DMS53 (cell line): ENCODE measurements at regions not wholly inside any gene's neighbourhood (a gene's known extent, or its start where the extent isn't known, plus 50 kb on each side); places are given as distances from the start of the nearest gene placed in this dataset.

ENCODE experiments used
- DNase-seq: peaks from one replicate; lab custom pipeline; 2025; lab: John Stamatoyannopoulos, UW

GRCh38 chr6:91523511-91523910, 936.6 kb upstream of the MAP3K7 start:
- no peak for DNase-seq

GRCh38 chr6:91521999-91522398, 935.1 kb upstream of the MAP3K7 start:
- DNase-seq = no peak

- no peak for DNase-seq
Observed at GRCh38 chr6:91509711-91510110, 922.8 kb upstream of the MAP3K7 start.

GRCh38 chr6:91509039-91509438, 922.2 kb upstream of the MAP3K7 start:
- DNase-seq = no peak

GRCh38 chr6:91506509-91506908, 919.6 kb upstream of the MAP3K7 start:
- DNase-seq = peak; percentile 22

- no peak for DNase-seq
Observed at GRCh38 chr6:91505199-91505598, 918.3 kb upstream of the MAP3K7 start.

GRCh38 chr6:91501930-91502329, 915.1 kb upstream of the MAP3K7 start:
- DNase-seq = no peak

GRCh38 chr6:91500689-91501303, 913.9 kb upstream of the MAP3K7 start:
- DNase-seq = no peak

- no peak for DNase-seq
Observed at GRCh38 chr6:91498576-91498975, 911.7 kb upstream of the MAP3K7 start.

GRCh38 chr6:91497770-91498169, 910.9 kb upstream of the MAP3K7 start:
- DNase-seq = no peak

- DNase-seq = no peak
Observed at GRCh38 chr6:91490671-91491301, 903.9 kb upstream of the MAP3K7 start.

- DNase-seq = no peak
Observed at GRCh38 chr6:91487696-91488392, 901.0 kb upstream of the MAP3K7 start.

GRCh38 chr6:91486200-91486599, 899.3 kb upstream of the MAP3K7 start:
- DNase-seq = no peak

GRCh38 chr6:91485047-91485446, 898.2 kb upstream of the MAP3K7 start:
- no peak for DNase-seq

- DNase-seq = no peak
Observed at GRCh38 chr6:91483415-91484105, 896.7 kb upstream of the MAP3K7 start.

GRCh38 chr6:91482498-91482897, 895.6 kb upstream of the MAP3K7 start:
- no peak for DNase-seq

- DNase-seq = peak; percentile 45
Observed at GRCh38 chr6:91480402-91480801, 893.5 kb upstream of the MAP3K7 start.

GRCh38 chr6:91477688-91478087, 890.8 kb upstream of the MAP3K7 start:
- DNase-seq = no peak

- DNase-seq = peak; percentile 81
Observed at GRCh38 chr6:91476000-91476399, 889.1 kb upstream of the MAP3K7 start.

GRCh38 chr6:91465393-91465792, 878.5 kb upstream of the MAP3K7 start:
- DNase-seq = no peak

GRCh38 chr6:91464718-91465117, 877.8 kb upstream of the MAP3K7 start:
- DNase-seq = no peak

GRCh38 chr6:91464201-91464600, 877.3 kb upstream of the MAP3K7 start:
- DNase-seq = peak; percentile 14

- no peak for DNase-seq
Observed at GRCh38 chr6:91462241-91462640, 875.4 kb upstream of the MAP3K7 start.
